ENCODE measurements at regions not wholly inside any gene's neighbourhood (a gene's known extent, or its start where the extent isn't known, plus 50 kb on each side); places are given as distances from the start of the nearest gene placed in this dataset.

DNA sequence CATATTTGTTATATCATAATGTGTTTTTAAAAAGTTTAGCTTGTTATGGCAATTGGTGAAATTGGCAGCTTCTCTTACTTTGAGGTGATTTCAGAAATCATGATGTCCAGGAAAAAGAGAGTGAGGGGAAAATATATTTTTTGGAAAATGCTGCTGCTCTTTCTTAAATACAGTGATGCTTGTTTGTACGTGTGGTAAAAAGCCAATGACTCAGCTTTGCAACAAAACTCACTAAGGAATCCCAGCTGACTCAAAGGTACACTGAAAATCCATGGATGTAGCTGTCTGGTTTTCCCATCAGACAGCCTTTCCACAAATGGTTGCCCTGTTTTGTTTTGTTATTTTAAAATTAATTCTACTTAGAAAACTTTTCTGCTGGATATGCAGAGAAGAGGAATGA is 306.4 kb upstream of the PAPPA start:
- no peak overlapping the region for H3K4me2 ChIP-seq (ENCODE audit: low read depth, low read length)
- DNase-seq = no peak
- TF ChIP-seq, protein P1, sequence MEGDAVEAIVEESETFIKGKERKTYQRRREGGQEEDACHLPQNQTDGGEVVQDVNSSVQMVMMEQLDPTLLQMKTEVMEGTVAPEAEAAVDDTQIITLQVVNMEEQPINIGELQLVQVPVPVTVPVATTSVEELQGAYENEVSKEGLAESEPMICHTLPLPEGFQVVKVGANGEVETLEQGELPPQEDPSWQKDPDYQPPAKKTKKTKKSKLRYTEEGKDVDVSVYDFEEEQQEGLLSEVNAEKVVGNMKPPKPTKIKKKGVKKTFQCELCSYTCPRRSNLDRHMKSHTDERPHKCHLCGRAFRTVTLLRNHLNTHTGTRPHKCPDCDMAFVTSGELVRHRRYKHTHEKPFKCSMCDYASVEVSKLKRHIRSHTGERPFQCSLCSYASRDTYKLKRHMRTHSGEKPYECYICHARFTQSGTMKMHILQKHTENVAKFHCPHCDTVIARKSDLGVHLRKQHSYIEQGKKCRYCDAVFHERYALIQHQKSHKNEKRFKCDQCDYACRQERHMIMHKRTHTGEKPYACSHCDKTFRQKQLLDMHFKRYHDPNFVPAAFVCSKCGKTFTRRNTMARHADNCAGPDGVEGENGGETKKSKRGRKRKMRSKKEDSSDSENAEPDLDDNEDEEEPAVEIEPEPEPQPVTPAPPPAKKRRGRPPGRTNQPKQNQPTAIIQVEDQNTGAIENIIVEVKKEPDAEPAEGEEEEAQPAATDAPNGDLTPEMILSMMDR (IDR thresholded peaks at IDR 0.05; ENCODE audit: low read length) = no peak
- TF ChIP-seq EZH2phosphoT487 (IDR thresholded peaks at IDR 0.05; ENCODE audit: low read length) = no peak
- TF ChIP-seq EZH2 (optimal IDR thresholded peaks at IDR 0.05; ENCODE audit: low read depth, low read length) = no peak

DNA sequence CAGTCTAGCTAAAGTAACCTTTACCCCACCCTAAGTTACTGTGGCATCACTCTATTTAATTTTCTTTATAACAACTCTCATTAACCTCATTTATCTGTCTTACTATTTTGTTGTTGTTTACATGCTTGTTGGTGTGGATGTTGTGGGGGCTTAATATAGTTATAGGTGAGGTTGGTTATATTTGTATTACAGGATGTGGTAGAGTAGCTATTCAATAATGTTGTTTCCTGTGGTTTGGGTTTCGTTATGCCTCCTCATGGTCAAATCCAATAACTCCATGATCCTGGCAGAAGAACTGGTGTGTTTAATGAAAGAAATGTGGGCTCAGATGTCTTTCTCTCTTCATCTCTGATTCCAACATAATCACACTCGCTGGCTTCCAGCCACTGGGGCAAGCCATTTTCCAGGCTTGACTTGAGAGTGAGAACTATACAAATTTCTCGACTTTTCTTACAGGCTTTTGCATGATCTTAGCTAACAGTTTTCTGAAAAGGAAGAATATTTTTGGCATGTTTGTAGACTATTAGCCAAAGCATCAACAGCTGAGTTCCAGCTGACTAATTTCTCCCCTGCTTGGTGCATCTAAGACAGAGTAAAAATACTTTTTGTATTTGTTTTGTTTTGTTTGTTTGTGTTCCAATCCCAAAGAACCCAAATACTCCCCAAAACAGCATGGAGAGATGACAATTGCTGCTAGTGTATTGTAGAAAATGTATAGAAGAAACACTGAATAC is 303.7 kb upstream of the PAPPA start:
- H4K20me1 ChIP-seq (ENCODE audit: insufficient read depth, low read length) = no peaks in the 10 kb centered on the region
- H3K36me3 ChIP-seq (replicated peaks; ENCODE audit: insufficient read depth, low read length) = no peaks in the 10 kb centered on the region
- H3K27me3 ChIP-seq (replicated peaks; ENCODE audit: insufficient read depth, low read length) = no peaks in the 10 kb centered on the region
- no peak overlapping the region for H3K27ac ChIP-seq (ENCODE audit: low read length)
- no peaks in the 10 kb centered on the region for H3F3A ChIP-seq (ENCODE audit: insufficient read depth, low read length)
- no peak overlapping the region for H3K4me3 ChIP-seq (ENCODE audit: low read length)
- H2AFZ ChIP-seq (ENCODE audit: low read length) = no peak overlapping the region
- H3K4me2 ChIP-seq (ENCODE audit: low read depth, low read length) = no peak overlapping the region
- no peaks in the 10 kb centered on the region for H3K9me3 ChIP-seq (replicated peaks; ENCODE audit: insufficient read depth, low read length)
- no peak overlapping the region for H3K9ac ChIP-seq (ENCODE audit: low read length)
- no peaks in the 10 kb centered on the region for H3K79me2 ChIP-seq (ENCODE audit: low read length)
- peak; percentile 22 for DNase-seq
- TF ChIP-seq EZH2 (optimal IDR thresholded peaks at IDR 0.05; ENCODE audit: low read depth, low read length) (no peak), EZH2phosphoT487 (IDR thresholded peaks at IDR 0.05; ENCODE audit: low read length) (no peak)
- TF ChIP-seq, protein P1 (IDR thresholded peaks at IDR 0.05; ENCODE audit: low read length) = no peak
- H3K4me1 ChIP-seq (ENCODE audit: low read length) = no peaks in the 10 kb centered on the region
- H3K9me2 ChIP-seq (replicated peaks; ENCODE audit: insufficient read depth, low read length) = no peaks in the 10 kb centered on the region

More for the DNA sequence above, 306.4 kb upstream of the PAPPA start:
- Histone ChIP-seq H3K79me2 (ENCODE audit: low read length) (no peaks in the 10 kb centered on the region), H3F3A (ENCODE audit: insufficient read depth, low read length) (no peaks in the 10 kb centered on the region), H4K20me1 (ENCODE audit: insufficient read depth, low read length) (no peaks in the 10 kb centered on the region), H3K36me3 (replicated peaks; ENCODE audit: insufficient read depth, low read length) (no peaks in the 10 kb centered on the region), H3K9ac (ENCODE audit: low read length) (no peak overlapping the region), H3K27me3 (replicated peaks; ENCODE audit: insufficient read depth, low read length) (no peaks in the 10 kb centered on the region), H3K4me1 (ENCODE audit: low read length) (no peaks in the 10 kb centered on the region), H3K27ac (ENCODE audit: low read length) (no peak overlapping the region), H3K9me3 (replicated peaks; ENCODE audit: insufficient read depth, low read length) (no peaks in the 10 kb centered on the region), H2AFZ (ENCODE audit: low read length) (no peak overlapping the region), H3K9me2 (replicated peaks; ENCODE audit: insufficient read depth, low read length) (no peaks in the 10 kb centered on the region), H3K4me3 (ENCODE audit: low read length) (no peak overlapping the region)

DNA sequence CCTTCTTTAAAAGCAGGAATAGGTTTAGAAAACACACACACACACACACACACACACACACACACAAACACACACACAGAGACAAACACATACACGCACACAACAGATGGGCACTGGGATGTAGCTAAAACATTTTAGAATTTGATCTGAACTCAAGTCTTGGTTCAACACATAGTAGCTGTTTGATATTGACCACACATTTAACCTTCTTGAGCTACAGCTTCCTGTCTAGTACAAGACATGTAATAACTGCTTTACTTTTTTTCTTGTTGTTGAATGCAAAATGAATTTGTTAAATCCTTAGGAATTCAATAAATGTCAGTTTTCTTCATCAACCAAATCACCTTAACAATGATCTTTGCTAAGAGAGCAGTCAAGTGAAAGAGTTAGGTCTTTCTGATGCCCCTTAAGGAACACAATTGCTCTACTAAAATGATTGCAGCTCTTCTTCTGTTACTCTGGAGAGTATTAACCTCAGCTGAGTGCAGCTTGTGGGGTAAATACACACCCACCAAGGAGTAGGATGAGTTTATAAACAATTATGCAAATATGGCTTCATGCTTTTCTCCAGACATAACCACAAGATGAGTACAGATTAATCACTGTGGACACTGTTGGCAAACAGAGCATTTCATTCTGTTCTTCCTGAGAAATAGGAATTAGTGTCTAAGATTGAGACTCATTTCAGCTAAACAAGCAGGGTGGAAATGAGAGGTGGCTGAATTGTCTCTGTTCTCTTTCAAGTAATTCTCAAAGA is 302.9 kb upstream of the PAPPA start:
- Histone ChIP-seq H3K9me3 (replicated peaks; ENCODE audit: insufficient read depth, low read length) (no peaks in the 10 kb centered on the region), H3K4me2 (ENCODE audit: low read depth, low read length) (no peak overlapping the region), H3K4me1 (ENCODE audit: low read length) (no peaks in the 10 kb centered on the region), H4K20me1 (ENCODE audit: insufficient read depth, low read length) (no peaks in the 10 kb centered on the region), H3K9me2 (replicated peaks; ENCODE audit: insufficient read depth, low read length) (no peaks in the 10 kb centered on the region), H3K36me3 (replicated peaks; ENCODE audit: insufficient read depth, low read length) (no peaks in the 10 kb centered on the region), H3F3A (ENCODE audit: insufficient read depth, low read length) (no peaks in the 10 kb centered on the region), H2AFZ (ENCODE audit: low read length) (no peak overlapping the region), H3K9ac (ENCODE audit: low read length) (no peak overlapping the region), H3K4me3 (ENCODE audit: low read length) (no peak overlapping the region), H3K79me2 (ENCODE audit: low read length) (no peaks in the 10 kb centered on the region), H3K27ac (ENCODE audit: low read length) (no peak overlapping the region), H3K27me3 (replicated peaks; ENCODE audit: insufficient read depth, low read length) (no peaks in the 10 kb centered on the region)
- TF ChIP-seq, protein P1 (IDR thresholded peaks at IDR 0.05; ENCODE audit: low read length) = no peak
- TF ChIP-seq EZH2 (optimal IDR thresholded peaks at IDR 0.05; ENCODE audit: low read depth, low read length) (no peak), EZH2phosphoT487 (IDR thresholded peaks at IDR 0.05; ENCODE audit: low read length) (no peak)
- no peak for DNase-seq
